IMR-90 (cell line): ENCODE measurements at regions not wholly inside any gene's neighbourhood (a gene's known extent, or its start where the extent isn't known, plus 50 kb on each side); places are given as distances from the start of the nearest gene placed in this dataset.

ENCODE experiments used
- ATAC-seq: fragments of 200-7000 bp; cut with Tn5 transposase; 2 replicates; pipeline ENCODE4 v1.9.1; 2020; ENCODE audit warnings: low read depth, mild to moderate bottlenecking, moderate library complexity
- BruUV-seq: library from RNA; stranded (reverse); fragments of 400-500 nt; replicated peaks from 2 replicates; lab custom pipeline; 2021; lab: Mats Ljungman, UMichigan
- CTCF ChIA-PET: fragments of 300-600 bp; formaldehyde crosslinking; extraction: SDS; loops from one replicate; lab custom pipeline; 2021; ENCODE audit warnings: antibody characterized with exemption; lab: Yijun Ruan, JAX
- POLR2A ChIA-PET: fragments of 300-600 bp; sonication (Branson Sonifier 250); formaldehyde crosslinking; loops from one replicate; lab custom pipeline; 2022; ENCODE audit warnings: antibody characterized with exemption; ENCODE audit not compliant: unreplicated experiment; lab: Charles Lee
- DNase-seq: peaks from one replicate; pipeline ENCODE4 v3.0.0; 2013
- H2AFZ ChIP-seq: replicated peaks from 2 replicates; pipeline ENCODE3; 2013; ENCODE audit warnings: low read length, mild to moderate bottlenecking; ENCODE audit not compliant: poor library complexity
- H2AK5ac ChIP-seq: 2 replicates; pipeline ENCODE4 v1.6.1; 2013; ENCODE audit warnings: low read depth, low read length, inconsistent platforms
- H2AK9ac ChIP-seq: replicated peaks from 2 replicates; pipeline ENCODE3; 2013; ENCODE audit warnings: mild to moderate bottlenecking, low read depth, low read length, moderate library complexity; ENCODE audit not compliant: poor library complexity
- H2BK120ac ChIP-seq: 2 replicates; pipeline ENCODE4 v1.6.1; 2013; ENCODE audit warnings: low read depth, low read length, inconsistent platforms
- H2BK15ac ChIP-seq: 3 replicates; pipeline ENCODE4 v1.6.1; 2013; ENCODE audit warnings: low read depth, low read length, inconsistent platforms
- H2BK20ac ChIP-seq: 2 replicates; pipeline ENCODE4 v1.6.1; 2013; ENCODE audit warnings: low read depth, mild to moderate bottlenecking, inconsistent platforms, low read length, moderate library complexity
- H2BK5ac ChIP-seq: 2 replicates; pipeline ENCODE4 v1.6.1; 2013; ENCODE audit warnings: mild to moderate bottlenecking, low read depth, low read length, inconsistent platforms; ENCODE audit not compliant: poor library complexity, severe bottlenecking
- H3K14ac ChIP-seq: replicated peaks from 2 replicates; pipeline ENCODE4 v1.6.1; 2013; ENCODE audit warnings: low read depth, low read length, inconsistent platforms
- H3K18ac ChIP-seq: 2 replicates; pipeline ENCODE4 v1.6.1; 2013; ENCODE audit warnings: low read depth, low read length, control low read depth
- H3K23ac ChIP-seq: 2 replicates; pipeline ENCODE4 v1.6.1; 2013; ENCODE audit warnings: low read depth, low read length, inconsistent platforms
- H3K27ac ChIP-seq: 2 replicates; pipeline ENCODE4 v1.5.1; 2013; ENCODE audit warnings: mild to moderate bottlenecking, control low read depth, low read length; ENCODE audit not compliant: insufficient read depth
- H3K27me3 ChIP-seq: 2 replicates; pipeline ENCODE4 v1.6.1; 2013; ENCODE audit warnings: low read length; ENCODE audit not compliant: control insufficient read depth, insufficient read depth
- H3K36me3 ChIP-seq: 2 replicates; pipeline ENCODE4 v1.6.1; 2013; ENCODE audit warnings: low read length, mixed read lengths; ENCODE audit not compliant: control insufficient read depth, insufficient read depth
- H3K4ac ChIP-seq: 2 replicates; pipeline ENCODE4 v1.6.1; 2013; ENCODE audit warnings: low read depth, low read length, inconsistent platforms
- H3K4me1 ChIP-seq: 2 replicates; pipeline ENCODE4 v1.6.1; 2013; ENCODE audit warnings: low read length, mixed read lengths; ENCODE audit not compliant: control insufficient read depth, insufficient read depth
- H3K4me2 ChIP-seq: 2 replicates; pipeline ENCODE4 v1.6.1; 2013; ENCODE audit warnings: low read depth, mild to moderate bottlenecking, control low read depth, low read length, moderate library complexity
- H3K4me3 ChIP-seq: 2 replicates; pipeline ENCODE4 v1.5.1; 2013; ENCODE audit warnings: low read depth, mild to moderate bottlenecking, control low read depth, low read length, moderate library complexity; ENCODE audit not compliant: insufficient read depth
- H3K56ac ChIP-seq: 2 replicates; pipeline ENCODE4 v1.6.1; 2013; ENCODE audit warnings: low read length, inconsistent platforms; ENCODE audit not compliant: insufficient read depth; ENCODE audit errors: extremely low read depth
- H3K79me1 ChIP-seq, 2 experiments: 2 replicates each; pipeline ENCODE4 v1.6.1; 2013; ENCODE audit warnings: low read length in 2 of 2, inconsistent platforms in 1 of 2, low read depth in 1 of 2
- H3K9ac ChIP-seq: 2 replicates; pipeline ENCODE4 v1.6.1; 2013; ENCODE audit warnings: low read depth, low read length, control low read depth
- H3K9me1 ChIP-seq: 2 replicates; pipeline ENCODE4 v1.6.1; 2013; ENCODE audit warnings: low read length, inconsistent platforms; ENCODE audit not compliant: insufficient read depth
- H3K9me3 ChIP-seq: 2 replicates; pipeline ENCODE4 v1.6.1; 2013; ENCODE audit warnings: low read length; ENCODE audit not compliant: control insufficient read depth, insufficient read depth
- H4K20me1 ChIP-seq: 2 replicates; pipeline ENCODE4 v1.6.1; 2013; ENCODE audit warnings: low read length, inconsistent platforms; ENCODE audit not compliant: insufficient read depth
- H4K5ac ChIP-seq: 2 replicates; pipeline ENCODE4 v1.6.1; 2013; ENCODE audit warnings: mild to moderate bottlenecking, low read depth, low read length, control low read depth
- H4K8ac ChIP-seq, 2 experiments: 2 replicates each; pipeline ENCODE4 v1.6.1; 2013; ENCODE audit warnings: low read depth in 2 of 2, low read length in 2 of 2, control low read depth in 1 of 2, inconsistent platforms in 1 of 2
- H4K91ac ChIP-seq: 2 replicates; pipeline ENCODE4 v1.6.1; 2013; ENCODE audit warnings: low read depth, low read length, inconsistent platforms; ENCODE audit not compliant: insufficient read depth
- CEBPB ChIP-seq: IDR thresholded peaks from 2 replicates; pipeline ENCODE4 v1.6.1; 2012; ENCODE audit warnings: low read depth, low read length, improper control_type of control experiment
- CHD1 ChIP-seq: IDR thresholded peaks from 2 replicates; pipeline ENCODE4 v1.6.1; 2012; ENCODE audit warnings: low read depth, low read length, improper control_type of control experiment
- FOS ChIP-seq: fragments of 150-350 bp; IDR thresholded peaks from 2 replicates; pipeline ENCODE4 v1.6.1; 2016; ENCODE audit warnings: low read depth, low read length
- MXI1 ChIP-seq: IDR thresholded peaks from 2 replicates; pipeline ENCODE4 v1.6.1; 2012; ENCODE audit warnings: low read depth, mild to moderate bottlenecking, low read length, moderate library complexity, borderline replicate concordance
- NFE2L2 ChIP-seq: fragments of 150-350 bp; IDR thresholded peaks from 2 replicates; pipeline ENCODE4 v1.6.1; 2016; ENCODE audit warnings: low read depth, mild to moderate bottlenecking, low read length
- POLR2A ChIP-seq: IDR thresholded peaks from 2 replicates; pipeline ENCODE4 v1.6.1; 2012; ENCODE audit warnings: mild to moderate bottlenecking, low read depth, low read length
- RAD21 ChIP-seq: IDR thresholded peaks from 2 replicates; pipeline ENCODE4 v1.6.1; 2012; ENCODE audit warnings: low read length, improper control_type of control experiment
- RCOR1 ChIP-seq: IDR thresholded peaks from 2 replicates; pipeline ENCODE4 v1.6.1; 2012; ENCODE audit warnings: mild to moderate bottlenecking, low read length, improper control_type of control experiment; ENCODE audit not compliant: insufficient replicate concordance
- SMC3 ChIP-seq: fragments of 150-350 bp; IDR thresholded peaks from 2 replicates; pipeline ENCODE4 v1.6.1; 2016; ENCODE audit warnings: low read depth, mild to moderate bottlenecking, antibody characterized with exemption, low read length, moderate library complexity
- WGBS, 2 experiments: methylation state at CpG; one replicate each; pipeline versions ENCODE4 v1.1.5 to v1.1.7; 2013; ENCODE audit warnings: missing lambda C conversion rate in 2 of 2; ENCODE audit not compliant: insufficient read length in 1 of 2; ENCODE audit errors: extremely low coverage in 2 of 2; 5-methylcytosine and 5-hydroxymethylcytosine counted together
- dilution Hi-C: fragments of 300-500 bp; cut with HindIII; formaldehyde crosslinking; loops from one replicate; pipeline ENCODE4 v1.14.3; 2018; ENCODE audit warnings: low sequenced_read_pairs; ENCODE audit not compliant: unreplicated experiment
- in situ Hi-C: fragments of 300-500 bp; cut with MboI; formaldehyde crosslinking; loops from 3 replicates; pipeline ENCODE4 v1.14.3; 2019; ENCODE audit warnings: low sequenced_read_pairs, inconsistent platforms, mixed read lengths
- intact Hi-C: fragments of 100-400 bp; cut with micrococcal nuclease; formaldehyde crosslinking; loops from 2 replicates; pipeline ENCODE4 v1.10.0; 2022

- H3K9ac ChIP-seq, result no peak overlapping the region
- no peak for DNase-seq
- no peaks in the 10 kb centered on the region for H3K9me1 ChIP-seq
- H4K91ac ChIP-seq, result no peak overlapping the region
- H3K79me1 ChIP-seq, result no peaks in the 10 kb centered on the region
- H4K8ac ChIP-seq, result no peak overlapping the region
- no peaks in the 10 kb centered on the region for H3K9me3 ChIP-seq
- TF ChIP-seq POLR2A (no peak), CHD1 (no peak), CEBPB (no peak), NFE2L2 (no peak), RCOR1 (no peak), FOS (no peak), MXI1 (no peak), RAD21 (no peak), SMC3 (no peak)
- H3K27me3 ChIP-seq, result no peaks in the 10 kb centered on the region
- no peak overlapping the region for H3K23ac ChIP-seq
- H3K18ac ChIP-seq, result no peak overlapping the region
- no peaks in the 10 kb centered on the region for H4K20me1 ChIP-seq
- H2BK5ac ChIP-seq, result no peak overlapping the region
- H3K27ac ChIP-seq, result no peak overlapping the region
- H2AK9ac ChIP-seq, result no peak overlapping the region
- no peaks in the 10 kb centered on the region for H3K4me1 ChIP-seq
- dilution Hi-C loops (no loop called here), in situ Hi-C loops (no loop called here), intact Hi-C loops (loop anchor here (1.0 to 5.0 kb wide), 2 partner anchors 597 to 1176 kb away; no protein-coding TSS in a partner anchor)
- H3K4me2 ChIP-seq, result no peak overlapping the region
- H3K4me3 ChIP-seq, result no peak overlapping the region
- BruUV-seq, result no TSS peak
- ChIA-PET CTCF (no interaction called here), POLR2A (no interaction called here)
- no peak overlapping the region for H3K4ac ChIP-seq
- no peak overlapping the region for H3K14ac ChIP-seq
- no CpG with 5 or more reads among the region's 3 CpGs for WGBS, 2 experiments
- no peak overlapping the region for H2AK5ac ChIP-seq
- no peaks in the 10 kb centered on the region for H3K36me3 ChIP-seq
- no peak overlapping the region for H3K56ac ChIP-seq
- H4K5ac ChIP-seq, result no peak overlapping the region
- no peak overlapping the region for H2BK20ac ChIP-seq
- H2AFZ ChIP-seq, result no peak overlapping the region
- no peak for ATAC-seq
- H2BK15ac ChIP-seq, result no peak overlapping the region
- H2BK120ac ChIP-seq, result no peak overlapping the region
These were observed 1110.0 kb upstream of the ACVR2A start for GRCh38 chr2:146734821-146735190.
